Lower leg skin (tissue), 3 donors: ENCODE measurements at regions not wholly inside any gene's neighbourhood (a gene's known extent, or its start where the extent isn't known, plus 50 kb on each side); places are given as distances from the start of the nearest gene placed in this dataset.

ENCODE experiments used
- CTCF ChIP-seq, 3 donors: fragments of 450-650 bp; IDR thresholded peaks; one replicate each; pipeline ENCODE4 v1.5.1; 2016; ENCODE audit warnings: antibody characterized with exemption in 3 of 3, mild to moderate bottlenecking in 3 of 3, moderate library complexity in 2 of 3
- POLR2A ChIP-seq, 2 donors: fragments of 450-650 bp; IDR thresholded peaks; one replicate each; pipeline ENCODE4 v1.6.1; 2016 to 2017; ENCODE audit warnings: antibody characterized with exemption in 2 of 2, mild to moderate bottlenecking in 1 of 2, moderate library complexity in 1 of 2

- TF ChIP-seq CTCF (IDR thresholded peaks at IDR 0.05) (no peak), POLR2A (IDR thresholded peaks at IDR 0.05) (no peak)
Measured at GRCh38 chr19:29098863-29099481, 114.0 kb downstream of the UQCRFS1 start.
